ENCODE measurements at regions not wholly inside any gene's neighbourhood (a gene's known extent, or its start where the extent isn't known, plus 50 kb on each side); places are given as distances from the start of the nearest gene placed in this dataset.

- TF ChIP-seq CTBP2 (IDR thresholded peaks at IDR 0.05; ENCODE audit: borderline replicate concordance, insufficient read depth, insufficient read length, low read length) (no peak), TAF1 (IDR thresholded peaks at IDR 0.05; ENCODE audit: low read depth, low read length) (no peak), ASH2L (IDR thresholded peaks at IDR 0.05; ENCODE audit: low read length) (no peak), RBBP5 (IDR thresholded peaks at IDR 0.05; ENCODE audit: borderline replicate concordance, low read depth, low read length) (no peak), POU5F1 (IDR thresholded peaks at IDR 0.05; ENCODE audit: low read depth, low read length) (no peak)
These were observed 256.7 kb downstream of the ZPLD1 start (continued) for GRCh38 chr3:102691507-102691906.
